Stomach (tissue), 4 donors: ENCODE measurements at regions not wholly inside any gene's neighbourhood (a gene's known extent, or its start where the extent isn't known, plus 50 kb on each side); places are given as distances from the start of the nearest gene placed in this dataset.

Source experiments
- POLR2AphosphoS5 ChIP-seq, 3 donors: sonication (generic); formaldehyde crosslinking; IDR thresholded peaks; one replicate each; pipeline ENCODE4 v1.6.1; 2016; ENCODE audit warnings: antibody characterized with exemption in 3 of 3
- TF ChIP-seq, protein P1 (sequence below), 7 experiments: fragments of 450-650 bp in 4 of 7; fragments of 200-600 bp in 3 of 7; sonication (generic) in 3 of 7; IDR thresholded peaks; one replicate each; pipeline ENCODE4 v1.5.1; 2016 to 2019; ENCODE audit warnings: antibody characterized with exemption in 7 of 7, control low read depth in 2 of 7, mild to moderate bottlenecking in 1 of 7

DNA sequence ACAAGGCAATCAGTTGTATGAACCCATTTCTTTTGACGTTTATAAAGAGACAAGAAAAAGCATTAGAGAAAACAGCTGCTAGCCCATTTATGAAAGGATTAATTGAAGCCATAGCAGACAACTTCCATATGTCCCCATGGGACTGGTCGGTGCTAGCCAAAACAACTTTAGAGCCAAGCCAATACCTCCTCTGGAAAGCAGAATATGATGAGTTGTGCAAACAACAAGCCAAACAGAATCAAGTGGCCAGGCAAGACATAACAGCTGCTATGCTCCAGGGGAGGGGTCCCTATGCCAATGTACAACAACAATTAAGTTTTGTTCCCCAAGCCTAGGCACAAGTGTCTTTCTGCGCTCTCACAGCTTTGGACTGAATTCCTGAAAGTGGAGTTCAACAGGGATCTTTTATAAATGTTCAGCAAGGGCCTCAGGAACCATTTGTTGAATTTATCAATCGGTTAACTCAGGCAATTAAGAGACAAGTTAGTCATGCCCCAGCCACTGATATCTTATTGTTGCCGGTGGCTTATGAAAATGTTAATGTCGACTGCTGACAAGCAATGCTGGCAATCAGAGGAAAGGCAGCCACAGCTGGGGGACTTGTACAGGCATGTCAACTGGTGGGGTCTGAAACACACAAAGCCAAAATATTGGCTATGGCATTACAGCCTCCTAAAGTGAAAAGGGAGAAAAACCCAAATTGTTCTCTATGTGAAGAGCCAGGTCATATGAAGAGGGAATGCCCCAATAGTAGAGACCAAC, 1593.1 kb upstream of the TENM4 start:
- TF ChIP-seq, protein P1, sequence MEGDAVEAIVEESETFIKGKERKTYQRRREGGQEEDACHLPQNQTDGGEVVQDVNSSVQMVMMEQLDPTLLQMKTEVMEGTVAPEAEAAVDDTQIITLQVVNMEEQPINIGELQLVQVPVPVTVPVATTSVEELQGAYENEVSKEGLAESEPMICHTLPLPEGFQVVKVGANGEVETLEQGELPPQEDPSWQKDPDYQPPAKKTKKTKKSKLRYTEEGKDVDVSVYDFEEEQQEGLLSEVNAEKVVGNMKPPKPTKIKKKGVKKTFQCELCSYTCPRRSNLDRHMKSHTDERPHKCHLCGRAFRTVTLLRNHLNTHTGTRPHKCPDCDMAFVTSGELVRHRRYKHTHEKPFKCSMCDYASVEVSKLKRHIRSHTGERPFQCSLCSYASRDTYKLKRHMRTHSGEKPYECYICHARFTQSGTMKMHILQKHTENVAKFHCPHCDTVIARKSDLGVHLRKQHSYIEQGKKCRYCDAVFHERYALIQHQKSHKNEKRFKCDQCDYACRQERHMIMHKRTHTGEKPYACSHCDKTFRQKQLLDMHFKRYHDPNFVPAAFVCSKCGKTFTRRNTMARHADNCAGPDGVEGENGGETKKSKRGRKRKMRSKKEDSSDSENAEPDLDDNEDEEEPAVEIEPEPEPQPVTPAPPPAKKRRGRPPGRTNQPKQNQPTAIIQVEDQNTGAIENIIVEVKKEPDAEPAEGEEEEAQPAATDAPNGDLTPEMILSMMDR (IDR thresholded peaks at IDR 0.05): no peak
- no peak for TF ChIP-seq POLR2AphosphoS5 (IDR thresholded peaks at IDR 0.05)
